ENCODE measurements at regions not wholly inside any gene's neighbourhood (a gene's known extent, or its start where the extent isn't known, plus 50 kb on each side); places are given as distances from the start of the nearest gene placed in this dataset.

GRCh38 chr2:78541451-78542267 is 483.8 kb upstream of the REG3G start:
- Histone ChIP-seq H2BK20ac (ENCODE audit: low read depth, low read length, poor library complexity, severe bottlenecking) (no peak overlapping the region), H3K56ac (ENCODE audit: insufficient read length, low read depth, low read length) (no peak overlapping the region), H3K9ac (ENCODE audit: extremely low read depth, insufficient read length, low read length) (no peak overlapping the region), H2BK120ac (ENCODE audit: low read depth, low read length, poor library complexity, severe bottlenecking) (no peak overlapping the region), H4K8ac (replicated peaks; ENCODE audit: insufficient read length, low read depth, low read length) (no peak overlapping the region), H4K5ac (ENCODE audit: insufficient read length, low read depth, low read length) (no peak overlapping the region), H2AFZ (ENCODE audit: low read length) (no peak overlapping the region), H3K9me3 (ENCODE audit: control insufficient read depth, low read depth, low read length) (no peaks in the 10 kb centered on the region), H2AK5ac (ENCODE audit: insufficient read length, low read length) (no peak overlapping the region), H2BK15ac (ENCODE audit: low read depth, low read length) (no peak overlapping the region), H3K27me3 (ENCODE audit: insufficient read depth, low read length) (no peaks in the 10 kb centered on the region), H2BK5ac (ENCODE audit: insufficient read length, low read length) (no peak overlapping the region), H3K4me2 (ENCODE audit: insufficient read depth, insufficient read length, low read length) (no peak overlapping the region), H3K79me2 (ENCODE audit: insufficient read depth, low read length) (no peaks in the 10 kb centered on the region), H3K4me1 (ENCODE audit: insufficient read depth, low read length) (no peaks in the 10 kb centered on the region), H3K4ac (ENCODE audit: low read depth, low read length) (no peak overlapping the region), H4K20me1 (ENCODE audit: control insufficient read depth, insufficient read depth, insufficient read length) (no peaks in the 10 kb centered on the region), H3K23ac (ENCODE audit: insufficient read length, low read depth, low read length) (no peak overlapping the region), H4K91ac (ENCODE audit: insufficient read length, low read depth, low read length) (no peak overlapping the region), H2BK12ac (ENCODE audit: insufficient read length, low read depth, low read length) (no peak overlapping the region), H3T11ph (ENCODE audit: low read length) (no peak overlapping the region), H3K79me1 (ENCODE audit: insufficient read depth, low read depth, low read length, poor library complexity, severe bottlenecking) (no peaks in the 10 kb centered on the region), H3K18ac (ENCODE audit: insufficient read length, low read depth, low read length) (no peak overlapping the region), H3K14ac (ENCODE audit: insufficient read depth, low read length) (no peak overlapping the region), H3K27ac (ENCODE audit: insufficient read length, low read depth, low read length) (no peak overlapping the region), H3K23me2 (ENCODE audit: insufficient read length, low read depth, low read length, poor library complexity, severe bottlenecking) (no peaks in the 10 kb centered on the region)
- Mint-ChIP-seq H3K27me3 (ENCODE audit: low read depth) (no peaks in the 10 kb centered on the region), H3K4me1 (no peaks in the 10 kb centered on the region), H3K9me3 (peaks cover 6 to 11% of the 10 kb centered on the region in 2 experiments), H3K36me3 (ENCODE audit: insufficient read depth in 1 of 3, low read depth in 3 of 3) (peaks cover 0 to 12% (median 9%) of the 10 kb centered on the region in 3 experiments; a peak in 5 of 7 replicates), H3K4me3 (no peak overlapping the region), H3K27ac (no peak overlapping the region)
- no CpG with 5 or more reads among the region's 17 CpGs for WGBS (ENCODE audit: extremely low coverage, insufficient read length, low lambda C conversion rate)
- peak; percentile 88 for DNase-seq
- 0 out of 3 replicates have a peak, but pooled peaks have one; percentile 9 for TF ChIP-seq CTCF (conservative IDR thresholded peaks at IDR 0.05)

Data from H9 (cell line).